Hypothalamus (tissue), 51 donors: ENCODE measurements at regions not wholly inside any gene's neighbourhood (a gene's known extent, or its start where the extent isn't known, plus 50 kb on each side); places are given as distances from the start of the nearest gene placed in this dataset.

Experiments used
- DNase-seq, 51 donors: peaks; one replicate each; lab custom pipeline; 2025; lab: John Stamatoyannopoulos, UW

DNA sequence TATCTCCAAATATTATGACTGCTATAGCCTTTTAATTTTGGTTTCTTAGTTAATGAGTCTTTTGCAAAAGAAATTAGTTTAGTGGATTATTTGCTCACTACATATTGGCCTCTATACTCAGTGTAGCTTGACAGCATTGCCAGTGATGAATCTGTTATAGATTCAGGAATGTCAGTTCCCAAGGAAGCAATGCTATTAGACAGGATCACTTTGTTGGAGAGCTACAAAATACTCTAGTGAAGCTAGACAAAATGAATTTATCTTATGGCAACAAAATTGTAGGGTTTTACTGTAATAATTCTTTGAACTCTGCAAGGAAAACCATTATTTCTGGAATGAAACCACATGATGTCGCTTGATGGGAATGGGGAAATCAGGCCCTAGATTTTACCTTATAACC lies 543.3 kb downstream of the SQOR start:
- DNase-seq = no peak

DNA sequence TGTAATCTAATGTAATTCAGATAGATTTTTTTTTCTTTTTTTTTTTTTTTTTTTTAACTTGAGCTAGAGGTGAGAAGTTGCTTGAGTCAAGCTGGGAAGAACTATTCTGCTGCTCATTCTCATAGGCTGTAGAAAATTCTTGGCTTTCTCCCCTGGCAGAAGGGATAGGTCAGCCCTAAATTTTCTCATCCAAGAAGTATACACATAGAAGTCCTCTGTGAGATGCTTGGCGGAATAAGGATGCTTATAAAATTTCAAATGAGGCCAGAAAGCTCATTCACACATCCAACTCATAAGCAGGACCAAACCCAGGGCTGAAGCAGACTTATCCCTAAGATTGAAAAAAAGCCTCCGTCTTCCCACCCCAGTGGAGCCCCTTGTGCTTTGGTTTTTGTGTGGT lies 572.5 kb downstream of the SQOR start:
- no peak for DNase-seq

DNA sequence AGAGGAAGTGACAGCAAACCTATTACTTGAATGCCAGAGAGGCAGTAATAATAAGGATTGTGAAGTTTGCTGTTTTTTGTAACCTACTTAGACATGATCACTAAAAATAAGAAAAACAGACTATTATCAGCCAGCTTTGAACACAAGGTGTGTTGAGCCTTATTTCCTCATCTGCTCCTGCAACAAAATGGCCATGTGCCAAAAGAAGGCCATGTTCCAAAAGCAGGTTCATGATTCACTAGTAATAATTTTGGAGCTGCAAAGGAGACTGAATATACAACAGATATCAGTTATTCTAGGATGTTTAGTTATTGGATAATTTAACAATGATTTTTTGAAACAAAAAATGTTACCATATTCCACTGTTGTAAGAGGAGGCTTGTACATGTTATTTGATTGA lies 578.7 kb downstream of the SQOR start:
- no peak for DNase-seq

DNA sequence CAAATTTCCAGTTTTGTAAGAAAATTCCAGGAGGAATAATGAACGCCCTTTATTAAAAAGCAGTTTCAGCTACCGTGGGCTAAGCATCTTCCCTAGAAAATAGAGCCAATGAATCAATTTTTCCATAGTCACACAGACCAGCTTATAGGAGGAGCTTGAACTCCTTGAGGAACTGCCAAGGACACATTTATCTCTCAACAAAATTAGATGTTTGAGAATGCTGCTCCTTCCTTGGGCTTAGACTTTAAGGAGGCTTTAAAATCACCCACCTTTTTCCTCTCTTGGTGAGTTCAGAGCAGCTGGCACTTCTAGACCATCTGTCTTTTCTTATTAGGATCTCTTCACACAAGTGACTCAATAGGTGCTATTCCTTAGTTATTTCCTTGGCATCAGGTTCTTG lies 588.0 kb downstream of the SQOR start:
- DNase-seq = no peak

DNA sequence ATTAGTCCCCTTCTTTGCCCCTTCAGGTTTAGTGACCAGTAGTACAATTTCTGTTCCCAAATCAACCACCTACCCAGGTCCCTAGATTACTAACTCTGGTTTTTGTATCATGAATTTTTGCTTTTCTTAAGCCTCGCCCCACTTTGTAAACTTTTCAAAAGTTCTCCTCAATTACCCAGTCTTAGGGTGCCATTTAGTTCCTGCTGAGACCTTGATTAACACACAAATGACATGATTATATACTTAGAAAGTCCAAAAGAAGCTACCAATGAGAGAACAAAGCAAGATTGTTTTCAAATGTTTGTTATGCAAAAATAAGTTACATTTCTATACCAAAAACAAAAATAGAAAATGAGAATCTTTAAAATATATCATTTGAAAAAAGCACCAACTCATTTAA lies 594.4 kb downstream of the SQOR start:
- DNase-seq = no peak

DNA sequence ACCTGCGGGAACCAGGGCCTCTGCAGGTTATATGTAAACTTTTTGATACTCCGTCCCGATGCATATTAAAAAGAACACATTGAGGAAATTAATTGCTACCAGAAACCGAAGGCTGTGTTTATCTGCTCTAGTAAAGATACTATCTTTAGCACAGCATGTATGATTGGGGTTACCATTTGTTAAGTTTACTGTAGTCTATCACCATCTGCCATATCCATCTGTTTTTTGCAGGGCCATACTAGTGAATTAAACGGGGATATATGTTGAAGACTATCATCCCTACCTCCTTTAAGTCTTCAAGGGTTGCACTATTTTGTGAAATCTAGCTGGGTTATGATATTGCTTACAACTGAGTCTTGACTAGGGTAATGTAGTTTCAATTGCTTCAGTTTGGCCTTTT lies 597.0 kb downstream of the SQOR start:
- no peak for DNase-seq

DNA sequence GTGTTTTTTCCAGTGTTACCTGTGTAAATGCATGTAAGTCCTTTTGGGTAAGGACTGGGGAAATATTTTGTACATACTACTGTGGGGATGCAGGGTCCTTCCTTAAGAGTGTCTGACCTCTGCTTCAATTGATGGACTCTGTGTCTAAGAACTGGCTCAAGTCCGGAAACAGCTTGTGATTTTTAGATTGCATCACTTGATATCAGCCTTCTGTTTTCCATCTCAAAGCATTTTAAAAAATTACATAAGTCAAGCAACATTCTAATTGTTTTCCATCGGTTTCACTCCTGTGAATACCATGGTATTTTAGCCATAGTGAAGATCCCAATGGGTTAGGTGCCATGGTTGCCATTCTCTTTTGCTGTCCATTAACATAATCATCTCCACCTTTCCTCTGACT lies 597.6 kb downstream of the SQOR start:
- no peak for DNase-seq

DNA sequence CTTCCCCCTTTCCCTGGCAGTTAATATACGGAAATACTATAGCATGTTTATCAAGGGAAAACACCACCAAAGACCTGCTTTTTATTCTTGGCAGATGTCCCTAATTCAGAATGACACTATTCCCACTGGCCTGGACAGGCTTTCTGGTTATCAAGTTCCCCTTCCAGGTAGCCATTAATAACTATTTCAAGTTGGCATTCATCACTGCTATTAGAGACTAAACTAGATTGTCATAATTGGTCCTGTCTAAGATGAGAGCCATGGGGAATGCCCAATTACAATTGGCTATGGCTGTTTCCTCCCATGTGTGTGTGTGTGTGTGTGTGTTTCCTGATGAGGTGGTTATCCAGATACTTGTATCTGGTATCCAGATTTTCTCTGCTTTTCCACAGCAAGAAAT lies 608.1 kb downstream of the SQOR start:
- DNase-seq = no peak

DNA sequence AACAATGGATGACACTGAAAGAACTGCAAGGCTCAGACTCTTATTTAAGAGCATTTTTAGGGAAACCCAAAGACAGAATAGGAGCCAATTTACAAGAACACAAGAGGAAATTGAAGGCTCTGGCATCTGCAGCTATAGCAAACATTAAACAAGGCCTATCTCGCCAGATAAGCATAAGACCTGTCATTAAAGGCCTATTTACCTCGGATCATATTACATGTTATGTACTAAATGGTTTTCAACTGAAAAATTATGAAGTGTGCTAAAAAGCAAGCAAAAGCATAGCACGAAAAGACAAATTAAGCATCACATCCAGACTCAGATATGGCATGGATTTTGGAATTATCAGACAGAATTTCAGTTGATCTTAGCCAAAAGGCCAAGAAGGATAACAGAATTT lies 617.1 kb downstream of the SQOR start:
- no peak for DNase-seq

DNA sequence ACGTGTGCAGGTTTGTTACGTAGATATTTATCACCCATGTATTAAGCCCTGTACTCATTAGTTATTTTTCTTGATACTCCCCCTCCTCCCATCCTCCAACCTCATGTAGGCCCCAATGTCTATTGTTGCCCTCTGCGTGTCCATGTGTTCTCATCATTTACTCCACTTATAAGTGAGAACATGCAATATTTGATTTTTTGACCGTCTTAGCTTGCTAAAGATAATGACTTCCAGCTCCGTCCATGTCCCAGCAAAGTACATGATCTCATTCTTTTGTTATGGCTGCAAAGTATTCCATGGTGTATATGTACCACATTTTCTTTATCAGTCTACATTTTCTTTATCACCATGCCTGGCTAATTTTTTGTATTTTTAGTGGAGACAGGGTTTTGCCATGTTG lies 623.2 kb downstream of the SQOR start:
- no peak for DNase-seq

DNA sequence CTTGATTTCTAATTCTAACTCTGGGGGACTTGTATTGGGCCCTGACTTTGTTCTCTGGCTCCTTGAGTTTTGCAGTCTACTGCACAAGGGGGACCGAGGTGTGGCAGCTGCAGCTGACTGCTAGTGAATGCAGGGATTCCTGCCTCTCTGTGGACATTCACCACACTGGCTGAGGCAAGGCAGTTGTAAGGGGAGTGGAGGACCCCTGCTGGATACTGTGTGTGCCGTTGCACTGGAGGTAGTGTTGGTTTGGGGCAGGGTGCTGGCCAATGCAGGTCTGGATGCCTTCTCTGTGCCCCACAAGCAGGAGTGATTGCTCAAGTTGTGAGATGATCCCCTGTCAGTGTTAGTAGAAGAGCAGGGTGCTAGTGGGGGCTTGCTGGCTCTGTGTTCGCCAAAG lies 626.1 kb downstream of the SQOR start:
- DNase-seq = no peak

DNA sequence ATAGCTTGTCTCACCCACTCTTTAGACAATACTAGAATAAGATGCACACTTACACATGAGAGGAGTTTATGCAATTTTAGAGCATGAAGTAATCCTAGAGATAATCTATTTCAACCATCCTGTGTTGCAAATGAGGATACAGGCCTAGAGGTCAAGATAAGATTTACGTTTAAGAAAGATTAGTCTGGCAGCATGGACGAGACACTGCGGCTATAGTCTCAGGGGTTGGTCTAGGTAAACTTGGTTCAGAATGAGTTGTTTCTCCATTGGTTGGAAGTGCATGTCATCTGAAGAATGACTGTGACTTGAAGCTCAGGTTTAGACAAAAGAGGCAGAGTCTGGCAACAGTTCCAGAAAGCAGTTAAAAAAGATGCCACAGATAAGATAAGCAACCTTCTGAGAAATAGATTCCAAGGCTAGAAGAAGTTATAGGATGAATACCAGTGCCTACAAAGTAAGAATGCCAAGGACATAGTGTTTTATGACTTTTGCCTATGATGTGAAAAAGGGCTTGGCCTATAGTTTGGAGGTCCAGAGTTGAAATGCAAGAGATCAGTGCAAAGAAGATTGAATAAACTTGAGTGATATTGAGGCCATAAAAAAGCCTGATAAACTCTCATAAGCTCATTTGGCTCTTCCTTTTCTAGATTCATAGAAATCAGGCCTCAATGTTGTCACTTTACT lies 631.0 kb downstream of the SQOR start:
- DNase-seq = no peak

DNA sequence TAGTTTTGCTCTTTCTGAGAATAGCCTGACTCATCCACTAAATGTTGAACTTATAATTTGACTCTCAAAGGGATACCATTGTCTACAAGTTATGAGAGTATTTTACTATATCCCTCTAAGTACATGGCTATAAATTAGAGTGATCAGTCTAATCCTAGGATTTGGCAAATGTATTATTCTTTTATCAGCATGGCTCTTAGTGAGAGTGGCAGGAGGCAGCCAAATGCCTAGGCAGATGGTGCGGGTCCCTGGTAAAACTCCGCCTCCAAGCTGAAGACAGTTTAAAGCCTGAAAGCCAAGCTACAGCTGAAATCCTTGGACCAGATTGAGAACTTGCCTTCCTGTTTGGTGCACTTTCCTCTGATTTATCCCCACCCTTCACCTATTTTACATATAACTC lies 631.8 kb downstream of the SQOR start:
- no peak for DNase-seq

DNA sequence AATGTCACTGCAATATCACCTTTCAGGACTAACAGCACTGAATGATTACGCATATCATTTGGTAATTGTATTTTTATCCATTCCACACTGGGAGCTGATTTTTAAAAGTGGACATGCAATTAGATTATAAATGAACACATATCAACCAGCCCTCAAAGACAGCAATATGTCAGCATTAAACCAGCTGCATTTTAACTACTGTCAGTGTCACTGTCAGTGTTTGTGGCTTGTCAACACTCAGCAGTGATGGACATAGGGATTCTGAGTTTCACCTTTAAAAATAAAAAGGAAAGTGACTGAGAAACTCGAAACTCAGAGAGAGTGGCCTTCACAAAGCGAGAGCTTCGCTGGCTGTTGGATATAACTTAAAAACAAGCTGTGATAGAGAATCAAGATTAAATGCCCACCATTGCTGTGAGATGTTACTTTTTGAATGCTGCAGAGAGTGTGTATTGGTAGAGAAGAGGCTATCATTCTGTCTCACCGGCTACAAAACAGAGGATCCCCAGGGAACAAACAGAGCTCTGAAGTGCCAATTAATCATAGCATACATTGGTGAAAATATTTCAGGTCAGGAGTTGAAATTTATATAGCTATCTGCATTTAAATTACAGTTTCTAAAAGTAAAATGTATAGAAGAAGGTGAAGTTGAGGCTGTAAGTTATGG lies 635.8 kb downstream of the SQOR start:
- DNase-seq = no peak

DNA sequence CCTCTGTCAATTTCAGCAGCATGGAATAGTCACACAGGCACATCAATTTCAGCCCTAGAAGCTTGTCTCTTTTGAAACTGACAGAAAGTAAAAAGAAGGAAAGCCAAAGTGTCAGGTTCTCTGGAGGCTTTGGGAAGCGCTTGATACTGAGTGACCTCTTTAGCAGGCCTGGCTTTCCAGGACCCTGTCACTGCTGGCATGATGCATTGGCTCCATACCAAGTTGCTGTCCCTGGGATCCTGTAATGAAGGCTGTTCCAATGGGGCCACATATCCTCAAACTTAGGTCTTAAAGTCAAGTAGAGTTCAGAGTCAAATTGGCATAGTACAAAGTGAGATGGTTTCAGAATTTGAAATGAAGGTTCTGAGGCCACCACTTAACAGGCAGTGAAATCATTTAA lies 640.9 kb downstream of the SQOR start:
- no peak for DNase-seq

DNA sequence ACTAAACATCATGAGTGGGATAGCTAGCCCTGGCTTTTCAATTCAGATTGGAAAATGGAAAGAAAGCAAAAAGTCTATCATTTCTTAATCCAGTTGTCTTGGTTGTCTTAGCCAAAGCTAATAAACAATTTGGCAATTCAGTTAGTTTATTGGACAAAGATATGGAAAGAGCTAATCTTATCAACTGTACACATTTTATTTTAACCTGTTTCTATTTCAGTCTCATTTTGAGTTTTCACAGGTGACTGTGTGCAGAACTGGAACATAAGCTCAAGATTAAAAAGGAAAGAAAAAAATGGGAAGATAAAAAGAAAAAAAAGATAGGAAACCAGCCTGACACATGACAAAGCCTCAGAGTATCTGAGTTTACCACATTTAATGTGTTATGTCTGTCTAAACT lies 642.6 kb downstream of the SQOR start:
- DNase-seq = peak in 1 of 51 donors; percentile 1

DNA sequence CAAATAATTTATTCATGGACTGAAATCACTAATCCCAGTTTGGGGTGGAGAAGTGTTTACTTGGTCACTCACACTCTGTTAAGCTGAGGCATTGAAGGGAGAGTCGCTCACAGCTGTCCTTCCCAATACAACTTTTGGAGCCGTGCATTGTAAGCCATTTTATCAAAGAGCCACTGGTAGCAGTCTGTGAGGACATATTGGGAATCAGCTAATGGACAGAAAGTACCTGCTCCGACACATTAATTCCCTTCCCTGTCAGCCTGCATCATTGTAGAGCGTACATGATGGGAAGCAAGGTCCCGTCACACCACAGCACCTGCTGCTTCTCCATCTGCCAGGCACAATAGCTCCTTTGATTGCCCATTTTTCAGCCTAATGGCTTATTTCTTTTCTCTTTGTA lies 643.2 kb downstream of the SQOR start:
- peak in 6 of 51 donors; percentile 2 to 51 (median 5) for DNase-seq

DNA sequence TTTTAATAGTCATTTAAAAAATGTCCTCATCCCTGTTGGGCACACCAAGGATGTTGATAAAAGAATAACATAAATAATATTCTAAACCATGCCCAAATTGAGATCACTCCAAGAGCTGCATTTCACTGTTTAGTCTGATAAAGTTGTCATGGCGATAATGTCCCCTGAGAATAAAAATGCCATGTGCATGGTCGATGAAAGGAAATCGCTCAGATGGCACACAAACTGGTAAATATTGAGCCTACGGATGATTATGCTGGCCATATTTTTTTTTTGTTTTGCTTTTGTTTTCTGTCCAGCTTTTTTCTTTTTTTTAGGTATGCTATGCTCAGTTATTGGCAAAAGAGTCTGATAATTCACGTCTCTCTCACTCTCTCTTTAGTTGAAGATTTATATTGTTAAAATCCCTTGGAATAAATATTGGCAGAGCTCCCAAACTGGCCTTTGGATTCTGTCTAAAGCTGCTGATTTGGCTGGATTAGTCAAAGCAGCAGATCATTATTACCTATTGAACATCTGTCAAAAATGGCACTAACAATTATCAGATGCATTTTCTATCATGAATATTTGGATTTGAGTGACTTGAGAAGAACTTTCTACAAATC lies 643.8 kb downstream of the SQOR start:
- no peak for DNase-seq

DNA sequence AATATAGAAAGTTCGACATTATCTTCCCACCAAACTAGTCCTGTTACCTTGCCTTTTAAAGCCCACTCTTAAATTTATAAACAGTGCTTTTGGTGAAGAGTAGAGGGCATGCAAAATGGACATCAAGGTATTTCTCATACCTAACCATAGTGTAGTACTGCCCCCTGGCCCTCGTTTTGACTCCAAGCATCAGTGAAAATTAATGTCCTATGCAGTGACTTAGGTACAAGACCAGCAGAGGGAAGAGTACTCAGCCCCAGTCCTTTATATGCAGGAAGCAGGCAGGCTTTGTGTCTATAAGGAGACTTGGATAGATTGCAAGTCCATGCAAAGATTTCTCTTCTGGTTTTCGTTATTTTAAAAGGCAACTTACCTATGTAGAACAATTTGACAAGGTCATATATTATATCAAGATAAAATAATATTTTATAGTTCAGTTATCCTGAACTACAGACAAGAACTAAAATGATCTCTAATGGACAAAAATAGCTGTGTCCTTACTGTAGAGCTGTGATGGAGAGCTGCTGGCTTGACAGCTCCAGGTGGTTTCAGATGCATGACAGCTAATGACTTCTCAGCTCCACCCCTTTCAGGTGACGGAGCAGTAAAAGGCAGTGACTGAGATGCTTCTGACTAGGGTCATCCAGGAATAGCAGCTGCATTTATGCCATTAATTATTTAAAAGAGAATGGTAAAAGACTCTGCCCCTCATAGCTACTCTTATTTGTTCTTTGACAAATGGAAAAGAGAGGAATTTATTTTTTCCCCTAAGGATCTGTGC lies 646.1 kb downstream of the SQOR start:
- DNase-seq = peak in 1 of 51 donors; percentile 1

DNA sequence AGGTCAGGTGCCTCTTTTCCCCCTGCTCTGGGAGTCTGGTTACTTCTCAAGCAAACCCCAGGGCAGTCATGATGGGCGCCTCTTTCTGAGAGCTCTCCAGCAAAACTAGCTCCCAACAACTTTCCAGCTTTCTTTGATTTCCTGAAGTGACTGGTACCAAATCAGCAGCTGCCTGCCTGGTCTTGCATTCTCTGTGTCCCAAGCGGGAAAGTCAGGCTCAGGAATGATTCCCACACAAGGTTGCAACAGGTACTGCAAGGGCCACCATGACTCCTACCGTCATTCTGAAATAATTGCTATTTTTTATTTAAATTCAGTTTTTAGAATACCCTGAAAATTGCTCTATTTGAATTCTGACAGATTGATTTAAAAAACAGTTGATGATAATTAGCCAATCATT lies 658.7 kb downstream of the SQOR start:
- no peak for DNase-seq

DNA sequence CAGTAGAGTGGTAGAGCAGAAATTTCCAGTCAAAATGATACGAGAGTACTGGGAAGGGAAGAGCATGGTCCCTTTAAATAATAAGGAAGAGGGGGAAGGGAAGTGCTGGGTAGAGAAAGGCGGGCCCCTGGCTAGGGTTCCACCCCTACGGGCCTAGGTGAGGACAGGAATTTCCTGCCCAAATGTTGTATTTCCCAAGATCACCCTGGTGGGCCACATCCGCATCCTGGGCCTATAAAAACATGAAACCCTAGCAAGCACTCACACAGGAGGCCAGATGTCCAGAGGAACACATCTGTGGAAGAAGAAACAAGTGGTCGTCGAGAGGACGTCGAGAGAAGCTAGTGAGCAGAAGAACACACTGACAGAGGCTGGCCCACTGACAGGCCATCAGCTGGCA lies 661.2 kb downstream of the SQOR start:
- no peak for DNase-seq

DNA sequence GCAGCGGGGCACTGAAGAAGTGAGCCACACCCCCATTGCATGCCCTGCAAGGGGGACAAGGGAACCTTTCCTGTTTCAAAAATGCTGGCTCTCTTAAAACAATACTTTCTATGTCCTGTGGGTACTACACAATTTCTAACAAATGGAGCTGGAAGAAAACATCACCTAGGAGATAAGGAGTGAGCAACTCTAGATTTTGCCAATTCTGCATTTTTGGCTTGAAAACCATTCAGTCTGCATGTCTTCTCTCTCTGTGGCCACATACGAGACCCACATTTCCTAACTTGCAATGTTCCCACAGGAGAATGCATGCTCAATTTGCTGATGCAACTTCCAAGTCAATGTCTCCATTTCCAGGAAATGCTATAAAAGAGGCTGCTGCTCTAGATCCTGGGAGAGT lies 662.0 kb downstream of the SQOR start:
- no peak for DNase-seq
